SU-DHL-6 (cell line): ENCODE measurements at regions not wholly inside any gene's neighbourhood (a gene's known extent, or its start where the extent isn't known, plus 50 kb on each side); places are given as distances from the start of the nearest gene placed in this dataset.

ENCODE experiments used
- H2AFZ ChIP-seq: fragments of 200-600 bp; sonication (generic); 2 replicates; pipeline ENCODE4 v1.6.1; 2014; ENCODE audit warnings: low read depth, mild to moderate bottlenecking, moderate library complexity, mixed read lengths, antibody characterized with exemption, low read length; ENCODE audit not compliant: severe bottlenecking
- H3F3A ChIP-seq: fragments of 200-600 bp; shearing (Covaris generic); 2 replicates; pipeline ENCODE4 v1.6.0; 2016; ENCODE audit warnings: antibody characterized with exemption, mild to moderate bottlenecking; ENCODE audit not compliant: insufficient read depth
- H3K27ac ChIP-seq: fragments of 200-600 bp; sonication (generic); 2 replicates; pipeline ENCODE4 v1.5.1; 2016; ENCODE audit warnings: low read depth, mild to moderate bottlenecking, low read length, moderate library complexity, mixed read lengths
- H3K27me3 ChIP-seq: fragments of 200-600 bp; sonication (generic), shearing (Covaris generic); 2 replicates; pipeline ENCODE4 v1.6.0; 2014; ENCODE audit warnings: mild to moderate bottlenecking, low read length
- H3K36me3 ChIP-seq: fragments of 200-600 bp; sonication (generic); 2 replicates; pipeline ENCODE4 v1.6.1; 2014; ENCODE audit warnings: mild to moderate bottlenecking, low read length, mixed read lengths
- H3K4me2 ChIP-seq: fragments of 300-600, 200-600 bp; shearing (Covaris generic), sonication (generic); 2 replicates; pipeline ENCODE4 v1.6.0; 2014; ENCODE audit warnings: low read length, low read depth, mild to moderate bottlenecking; ENCODE audit not compliant: poor library complexity, severe bottlenecking
- H3K4me3 ChIP-seq: fragments of 200-600 bp; sonication (generic); 2 replicates; pipeline ENCODE4 v1.5.1; 2014; ENCODE audit warnings: antibody characterized with exemption, low read length, mild to moderate bottlenecking, mixed read lengths; ENCODE audit not compliant: insufficient read depth, poor library complexity, severe bottlenecking
- H3K79me2 ChIP-seq: fragments of 200-600 bp; sonication (generic); 2 replicates; pipeline ENCODE4 v1.6.1; 2014; ENCODE audit warnings: mild to moderate bottlenecking, low read length, moderate library complexity; ENCODE audit not compliant: insufficient read depth
- H3K9ac ChIP-seq: fragments of 200-600 bp; sonication (generic); 2 replicates; pipeline ENCODE4 v1.7.0; 2014; ENCODE audit warnings: mild to moderate bottlenecking, low read length
- H3K9me2 ChIP-seq: fragments of 200-600 bp; sonication (generic); replicated peaks from 2 replicates; pipeline ENCODE4 v1.6.1; 2014; ENCODE audit warnings: low read length; ENCODE audit not compliant: insufficient read depth
- H3K9me3 ChIP-seq: fragments of 200-600 bp; sonication (generic); 2 replicates; pipeline ENCODE4 v1.6.1; 2014; ENCODE audit warnings: low read length, mixed read lengths; ENCODE audit not compliant: insufficient read depth
- H4K20me1 ChIP-seq: fragments of 200-600 bp; sonication (generic); 2 replicates; pipeline ENCODE4 v1.6.1; 2014; ENCODE audit warnings: low read depth, mild to moderate bottlenecking, antibody characterized with exemption, low read length, moderate library complexity, mixed read lengths
- EZH2phosphoT487 ChIP-seq: fragments of 200-600 bp; sonication (generic), shearing (Covaris generic); conservative IDR thresholded peaks from 2 replicates; pipeline ENCODE4 v1.6.1; 2018; ENCODE audit warnings: mild to moderate bottlenecking, antibody characterized with exemption, low read length, moderate library complexity, mixed read lengths
- TF ChIP-seq, protein P1 (sequence below): fragments of 200-600 bp; sonication (generic); IDR thresholded peaks from one replicate; pipeline ENCODE4 v1.5.1; 2017; ENCODE audit warnings: antibody characterized with exemption, mild to moderate bottlenecking, low read length, moderate library complexity; ENCODE audit not compliant: insufficient read depth, poor library complexity, severe bottlenecking

DNA sequence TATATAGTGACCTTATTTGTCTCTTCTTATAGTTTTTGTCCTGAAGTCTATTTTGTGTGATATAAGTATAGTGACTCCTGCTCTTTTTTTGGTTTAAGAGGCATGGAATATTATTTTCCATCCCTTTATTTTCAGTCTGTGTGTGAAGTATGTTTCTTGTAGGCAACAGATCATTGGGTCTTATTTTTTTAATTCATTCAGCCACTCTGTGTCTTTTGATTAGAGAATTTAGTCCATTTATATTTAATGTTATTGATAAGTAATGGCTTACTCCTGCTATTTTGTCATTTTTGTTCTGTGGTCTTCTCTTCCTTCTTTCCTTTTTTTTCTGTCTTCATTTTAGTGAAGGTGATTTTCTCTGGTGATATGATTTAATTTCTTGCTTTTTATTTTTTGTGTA lies 51.4 kb upstream of the TOP1 start:
- H3K27me3 ChIP-seq, result no peaks in the 10 kb centered on the region
- no peak overlapping the region for H3K9ac ChIP-seq
- TF ChIP-seq, protein P1, sequence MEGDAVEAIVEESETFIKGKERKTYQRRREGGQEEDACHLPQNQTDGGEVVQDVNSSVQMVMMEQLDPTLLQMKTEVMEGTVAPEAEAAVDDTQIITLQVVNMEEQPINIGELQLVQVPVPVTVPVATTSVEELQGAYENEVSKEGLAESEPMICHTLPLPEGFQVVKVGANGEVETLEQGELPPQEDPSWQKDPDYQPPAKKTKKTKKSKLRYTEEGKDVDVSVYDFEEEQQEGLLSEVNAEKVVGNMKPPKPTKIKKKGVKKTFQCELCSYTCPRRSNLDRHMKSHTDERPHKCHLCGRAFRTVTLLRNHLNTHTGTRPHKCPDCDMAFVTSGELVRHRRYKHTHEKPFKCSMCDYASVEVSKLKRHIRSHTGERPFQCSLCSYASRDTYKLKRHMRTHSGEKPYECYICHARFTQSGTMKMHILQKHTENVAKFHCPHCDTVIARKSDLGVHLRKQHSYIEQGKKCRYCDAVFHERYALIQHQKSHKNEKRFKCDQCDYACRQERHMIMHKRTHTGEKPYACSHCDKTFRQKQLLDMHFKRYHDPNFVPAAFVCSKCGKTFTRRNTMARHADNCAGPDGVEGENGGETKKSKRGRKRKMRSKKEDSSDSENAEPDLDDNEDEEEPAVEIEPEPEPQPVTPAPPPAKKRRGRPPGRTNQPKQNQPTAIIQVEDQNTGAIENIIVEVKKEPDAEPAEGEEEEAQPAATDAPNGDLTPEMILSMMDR, result no peak
- no peak for TF ChIP-seq EZH2phosphoT487
- no peaks in the 10 kb centered on the region for H3K36me3 ChIP-seq
- H3F3A ChIP-seq, result no peaks in the 10 kb centered on the region
- H3K9me3 ChIP-seq, result no peaks in the 10 kb centered on the region
- no peak overlapping the region for H2AFZ ChIP-seq
- no peaks in the 10 kb centered on the region for H3K9me2 ChIP-seq
- H4K20me1 ChIP-seq, result no peaks in the 10 kb centered on the region
- H3K27ac ChIP-seq, result no peak overlapping the region
- H3K4me3 ChIP-seq, result no peak overlapping the region
- no peak overlapping the region for H3K4me2 ChIP-seq
- no peaks in the 10 kb centered on the region for H3K79me2 ChIP-seq

GRCh38 chr20:40978761-40979160 lies 49.9 kb upstream of the TOP1 start:
- Histone ChIP-seq H3F3A (no peaks in the 10 kb centered on the region), H3K9me2 (no peaks in the 10 kb centered on the region), H3K4me3 (no peak overlapping the region), H3K79me2 (no peaks in the 10 kb centered on the region), H4K20me1 (no peaks in the 10 kb centered on the region), H3K27ac (no peak overlapping the region), H3K4me2 (no peak overlapping the region), H2AFZ (no peak overlapping the region), H3K9me3 (no peaks in the 10 kb centered on the region), H3K36me3 (no peaks in the 10 kb centered on the region), H3K9ac (no peak overlapping the region), H3K27me3 (no peaks in the 10 kb centered on the region)
- TF ChIP-seq, protein P1, result no peak
- no peak for TF ChIP-seq EZH2phosphoT487
